ENCODE measurements at regions not wholly inside any gene's neighbourhood (a gene's known extent, or its start where the extent isn't known, plus 50 kb on each side); places are given as distances from the start of the nearest gene placed in this dataset.

- Mint-ChIP-seq H3K4me1 (no peaks in the 10 kb centered on the region), H3K9me3 (peaks cover 14% of the 10 kb centered on the region), H3K4me3 (no peak overlapping the region), H3K36me3 (no peaks in the 10 kb centered on the region), H3K27ac (no peak overlapping the region)
- DNase-seq (ENCODE audit: low spot score in 2 of 2) (no peak), ATAC-seq (no peak)
Observed at GRCh38 chr3:117404730-117405129, 695.2 kb downstream of the TUSC7 start.

DNA sequence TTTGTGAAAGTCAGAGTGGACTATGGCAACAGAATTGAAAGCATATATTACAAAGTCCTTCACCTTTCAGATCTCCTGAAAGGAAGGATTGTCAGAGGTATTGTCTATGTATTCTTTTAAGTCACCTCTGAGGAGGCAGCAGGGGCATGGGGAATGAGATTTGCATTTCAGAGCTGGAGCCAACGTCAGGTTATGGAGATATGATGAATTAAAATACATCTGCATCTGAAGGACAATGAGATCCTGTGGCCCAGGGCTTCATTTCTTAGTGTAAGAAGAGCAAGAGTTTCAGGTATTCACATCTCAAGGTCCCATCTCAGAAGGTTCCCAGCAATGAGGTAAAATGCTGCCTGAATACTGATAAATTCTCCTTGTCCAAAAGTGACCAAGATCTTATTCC lies 695.8 kb downstream of the TUSC7 start:
- Mint-ChIP-seq H3K4me1 (no peaks in the 10 kb centered on the region), H3K4me3 (no peak overlapping the region), H3K36me3 (no peaks in the 10 kb centered on the region), H3K27ac (no peak overlapping the region), H3K9me3 (peaks cover 11% of the 10 kb centered on the region)
- no peak for ATAC-seq
- DNase-seq (ENCODE audit: low spot score in 2 of 2) = no peak

- ATAC-seq (no peak), DNase-seq (ENCODE audit: low spot score in 2 of 2) (no peak)
- no peak overlapping the region for H3K4me3 Mint-ChIP-seq
- peaks cover 9% of the 10 kb centered on the region for H3K9me3 Mint-ChIP-seq
- no peaks in the 10 kb centered on the region for H3K4me1 Mint-ChIP-seq
- H3K27ac Mint-ChIP-seq = no peak overlapping the region
- no peaks in the 10 kb centered on the region for H3K36me3 Mint-ChIP-seq
Observed at GRCh38 chr3:117407317-117407716, 697.7 kb downstream of the TUSC7 start.

GRCh38 chr3:117408811-117409210 lies 699.2 kb downstream of the TUSC7 start:
- Mint-ChIP-seq H3K27ac (no peak overlapping the region), H3K4me3 (no peak overlapping the region), H3K9me3 (peaks cover 13% of the 10 kb centered on the region), H3K36me3 (no peaks in the 10 kb centered on the region), H3K4me1 (no peaks in the 10 kb centered on the region)
- no peak for ATAC-seq
- no peak for DNase-seq (ENCODE audit: low spot score in 2 of 2)

GRCh38 chr3:117409256-117409655 lies 699.7 kb downstream of the TUSC7 start:
- no peak for DNase-seq (ENCODE audit: low spot score in 2 of 2)
- no peaks in the 10 kb centered on the region for H3K36me3 Mint-ChIP-seq
- H3K4me3 Mint-ChIP-seq = no peak overlapping the region
- no peak overlapping the region for H3K27ac Mint-ChIP-seq
- no peak for ATAC-seq
- H3K4me1 Mint-ChIP-seq = no peaks in the 10 kb centered on the region
- peaks cover 13% of the 10 kb centered on the region for H3K9me3 Mint-ChIP-seq

DNA sequence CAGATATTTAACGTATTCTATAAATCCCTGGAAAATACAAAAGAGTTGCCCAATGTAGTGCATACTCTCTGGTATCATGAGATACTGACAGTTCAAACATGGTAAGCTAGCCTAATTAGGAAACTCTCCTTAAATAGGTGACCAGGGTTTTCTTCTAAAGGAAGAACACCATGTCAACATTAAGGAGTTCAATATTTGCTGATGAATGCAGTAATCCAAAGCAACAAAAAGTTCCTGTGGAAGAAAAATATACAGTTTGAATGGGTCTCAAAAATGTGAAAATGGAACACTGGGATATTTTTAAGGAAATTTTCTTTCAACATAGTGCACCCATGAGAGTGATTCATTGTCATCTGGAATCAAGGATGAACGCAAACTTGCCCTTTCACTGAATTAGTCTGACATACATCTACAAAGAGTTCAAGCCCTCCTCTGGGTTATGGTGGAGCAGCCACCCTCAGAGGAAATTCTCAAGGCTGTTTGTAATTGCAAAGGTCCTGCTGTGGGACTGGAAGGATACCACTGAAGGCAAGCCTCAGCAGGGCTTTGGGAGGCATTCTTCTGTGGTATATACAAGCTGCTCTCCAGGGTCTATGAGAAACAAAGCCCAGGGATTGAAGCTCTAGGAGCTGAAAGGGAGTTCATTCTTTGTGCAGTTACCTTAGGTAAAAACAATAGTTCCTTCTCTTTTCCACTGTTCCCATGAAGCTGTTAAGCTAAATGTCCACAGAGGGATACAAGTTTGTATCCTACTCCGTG lies 700.3 kb downstream of the TUSC7 start:
- Mint-ChIP-seq H3K36me3 (no peaks in the 10 kb centered on the region), H3K9me3 (peaks cover 13% of the 10 kb centered on the region), H3K4me1 (no peaks in the 10 kb centered on the region), H3K27ac (no peak overlapping the region), H3K4me3 (no peak overlapping the region)
- DNase-seq (ENCODE audit: low spot score in 2 of 2) = no peak
- no peak for ATAC-seq

DNA sequence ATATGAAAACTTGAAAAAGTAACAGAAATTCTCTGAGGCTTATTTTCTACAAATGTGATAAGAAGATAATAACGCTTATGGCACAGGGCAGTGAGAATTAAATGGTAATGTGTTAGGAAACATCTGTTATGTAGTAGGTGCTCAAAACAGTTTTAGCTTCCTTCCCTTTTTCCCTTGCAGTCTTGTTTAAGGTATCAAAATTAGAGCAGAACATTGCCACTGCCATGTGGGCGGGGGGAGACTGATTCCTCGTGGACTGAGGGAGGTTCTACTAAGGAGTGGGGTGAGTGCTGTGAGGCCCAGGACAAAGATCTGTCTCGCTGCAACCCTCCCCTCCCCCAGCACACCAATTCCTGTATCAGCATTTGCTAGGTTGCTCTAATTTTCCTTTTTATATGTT lies 702.4 kb downstream of the TUSC7 start:
- Mint-ChIP-seq H3K4me1 (no peaks in the 10 kb centered on the region), H3K4me3 (no peak overlapping the region), H3K9me3 (peaks cover 12% of the 10 kb centered on the region), H3K27ac (no peak overlapping the region), H3K36me3 (no peaks in the 10 kb centered on the region)
- ATAC-seq (no peak), DNase-seq (ENCODE audit: low spot score in 2 of 2) (no peak)

- no peaks in the 10 kb centered on the region for H3K4me1 Mint-ChIP-seq
- ATAC-seq (no peak), DNase-seq (ENCODE audit: low spot score in 2 of 2) (no peak)
- peaks cover 13% of the 10 kb centered on the region for H3K9me3 Mint-ChIP-seq
- H3K27ac Mint-ChIP-seq = no peak overlapping the region
- no peak overlapping the region for H3K4me3 Mint-ChIP-seq
- H3K36me3 Mint-ChIP-seq = no peaks in the 10 kb centered on the region
Observed at GRCh38 chr3:117417411-117417810, 707.8 kb downstream of the TUSC7 start.

DNA sequence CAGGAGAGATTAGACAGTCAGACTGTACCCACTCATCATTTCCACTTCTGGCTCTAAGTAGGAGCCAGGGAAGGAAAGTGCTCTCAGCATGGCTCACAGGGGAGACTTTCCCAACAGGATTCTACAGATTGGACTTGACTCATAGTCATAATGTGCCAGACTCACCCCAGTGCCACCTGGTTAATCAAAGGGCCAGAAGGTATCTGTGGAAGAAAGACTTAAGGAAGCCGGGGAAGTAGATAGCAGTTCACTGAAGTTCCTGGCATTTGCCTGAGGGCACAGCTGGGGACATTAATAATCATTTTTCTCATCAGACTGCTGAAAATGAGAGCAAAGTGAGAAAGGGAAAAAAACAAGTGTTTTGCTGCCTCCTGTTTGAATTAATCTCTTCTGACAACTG lies 717.5 kb downstream of the TUSC7 start:
- Mint-ChIP-seq H3K36me3 (no peaks in the 10 kb centered on the region), H3K27ac (no peak overlapping the region), H3K9me3 (peaks cover 11% of the 10 kb centered on the region), H3K4me3 (no peak overlapping the region), H3K4me1 (no peaks in the 10 kb centered on the region)
- ATAC-seq = no peak
- no peak for DNase-seq (ENCODE audit: low spot score in 2 of 2)

DNA sequence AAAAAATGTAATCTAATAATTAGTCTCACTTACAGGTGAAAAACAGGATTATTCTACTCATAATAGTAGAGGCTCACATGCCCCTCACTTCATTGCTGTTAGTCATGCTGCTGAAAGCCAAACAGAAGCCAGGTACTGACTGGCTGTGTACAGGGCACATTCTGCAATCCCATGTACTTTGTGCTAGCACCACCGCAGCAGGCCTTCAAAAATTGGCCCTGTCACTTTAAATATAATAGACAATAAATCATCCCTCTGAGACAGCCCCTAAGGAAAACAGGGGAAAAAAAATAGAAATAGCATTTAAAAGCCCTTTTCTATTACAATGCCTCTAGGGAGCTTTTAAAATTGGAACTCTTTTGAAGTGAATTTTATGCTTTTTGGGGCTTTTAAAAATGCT lies 723.8 kb downstream of the TUSC7 start:
- DNase-seq (ENCODE audit: low spot score in 2 of 2) (no peak), ATAC-seq (no peak)
- no peak overlapping the region for H3K4me3 Mint-ChIP-seq
- no peaks in the 10 kb centered on the region for H3K36me3 Mint-ChIP-seq
- peaks cover 20% of the 10 kb centered on the region for H3K9me3 Mint-ChIP-seq
- H3K27ac Mint-ChIP-seq = no peak overlapping the region
- H3K4me1 Mint-ChIP-seq = no peaks in the 10 kb centered on the region

- Mint-ChIP-seq H3K27ac (no peak overlapping the region), H3K4me1 (no peaks in the 10 kb centered on the region), H3K9me3 (peaks cover 21% of the 10 kb centered on the region), H3K4me3 (no peak overlapping the region), H3K36me3 (no peaks in the 10 kb centered on the region)
- DNase-seq (ENCODE audit: low spot score in 2 of 2) (no peak), ATAC-seq (no peak)
Observed at GRCh38 chr3:117434661-117435412, 725.3 kb downstream of the TUSC7 start.

DNA sequence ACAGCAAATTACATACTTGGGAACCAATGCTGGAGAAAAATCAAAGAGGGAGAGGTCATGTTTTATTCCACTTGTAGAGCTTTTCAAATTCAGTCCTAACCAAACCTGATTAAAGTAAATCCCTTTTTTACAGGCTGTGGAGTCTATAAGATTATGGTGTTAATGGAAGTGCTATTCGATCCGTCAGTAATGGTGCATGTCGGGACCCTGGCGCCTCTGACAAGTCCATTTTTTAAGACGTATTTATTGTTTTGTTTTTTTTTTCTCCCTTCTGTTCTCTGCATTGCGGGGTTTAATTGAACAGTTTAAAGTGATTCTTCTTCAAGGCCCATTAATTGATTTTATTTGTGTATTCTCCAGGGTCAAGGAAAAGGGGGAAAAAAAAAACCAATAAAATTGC lies 725.9 kb downstream of the TUSC7 start:
- Mint-ChIP-seq H3K4me1 (no peaks in the 10 kb centered on the region), H3K9me3 (peaks cover 21% of the 10 kb centered on the region), H3K27ac (no peak overlapping the region), H3K36me3 (no peaks in the 10 kb centered on the region), H3K4me3 (no peak overlapping the region)
- no peak for DNase-seq (ENCODE audit: low spot score in 2 of 2)
- ATAC-seq = no peak

GRCh38 chr3:117439812-117440211 lies 730.2 kb downstream of the TUSC7 start:
- Mint-ChIP-seq H3K27ac (no peak overlapping the region), H3K4me3 (no peak overlapping the region), H3K9me3 (peaks cover 26% of the 10 kb centered on the region), H3K36me3 (no peaks in the 10 kb centered on the region), H3K4me1 (no peaks in the 10 kb centered on the region)
- DNase-seq (ENCODE audit: low spot score in 2 of 2) (no peak), ATAC-seq (no peak)

DNA sequence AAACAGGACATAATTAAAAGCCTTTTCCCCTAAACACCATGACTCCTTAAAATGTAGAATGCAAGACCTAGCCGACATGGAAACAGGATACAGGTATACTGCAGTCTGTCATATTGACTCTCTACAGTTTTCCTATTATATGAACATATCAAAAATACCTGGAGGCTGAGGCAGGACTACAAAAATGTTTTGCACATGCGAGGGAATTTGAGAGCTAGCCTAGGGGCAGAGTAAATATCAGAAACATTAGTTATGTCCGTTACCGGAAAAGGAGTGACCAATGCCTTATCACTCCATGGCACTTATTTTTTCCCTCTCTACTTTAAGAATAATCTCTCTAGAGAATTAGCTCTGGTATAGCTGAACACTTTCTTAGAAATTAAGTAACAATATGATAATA lies 732.3 kb downstream of the TUSC7 start:
- H3K9me3 Mint-ChIP-seq = peaks cover 25% of the 10 kb centered on the region

GRCh38 chr3:117442566-117442965 lies 733.0 kb downstream of the TUSC7 start:
- DNase-seq (ENCODE audit: low spot score in 2 of 2) (no peak), ATAC-seq (no peak)
- Mint-ChIP-seq H3K9me3 (peaks cover 25% of the 10 kb centered on the region), H3K36me3 (no peaks in the 10 kb centered on the region), H3K4me1 (no peaks in the 10 kb centered on the region), H3K4me3 (no peak overlapping the region), H3K27ac (no peak overlapping the region)

More for the DNA sequence above, 732.3 kb downstream of the TUSC7 start:
- Mint-ChIP-seq H3K36me3 (no peaks in the 10 kb centered on the region), H3K4me3 (no peak overlapping the region), H3K27ac (no peak overlapping the region), H3K4me1 (no peaks in the 10 kb centered on the region)
- DNase-seq (ENCODE audit: low spot score in 2 of 2) (no peak), ATAC-seq (no peak)

DNA sequence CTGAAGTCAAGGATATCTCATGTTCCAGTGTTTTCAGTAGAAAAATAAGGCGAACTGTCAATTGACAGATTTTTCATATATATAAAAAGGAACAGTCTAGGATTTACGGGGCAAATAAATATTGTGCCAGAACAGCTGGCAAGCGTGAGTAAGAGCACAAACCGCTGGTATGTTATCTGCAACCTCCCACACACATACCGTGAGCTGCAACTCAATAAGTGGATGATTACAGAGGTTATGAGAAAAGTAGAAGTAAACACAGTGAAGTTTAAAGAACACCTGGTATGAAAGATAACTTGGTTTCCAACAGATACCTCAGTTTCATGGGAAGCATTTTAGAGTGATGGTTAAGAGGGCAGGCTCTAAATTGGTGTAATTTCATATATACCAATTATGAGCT lies 733.4 kb downstream of the TUSC7 start:
- ATAC-seq (no peak), DNase-seq (ENCODE audit: low spot score in 2 of 2) (no peak)
- Mint-ChIP-seq H3K27ac (no peak overlapping the region), H3K36me3 (no peaks in the 10 kb centered on the region), H3K4me1 (no peaks in the 10 kb centered on the region), H3K9me3 (peaks cover 25% of the 10 kb centered on the region), H3K4me3 (no peak overlapping the region)

All from stimulated activated effector memory CD8-positive, alpha-beta T cell treated with anti-CD3 and anti-CD28 coated beads, Interleukin-12 subunit alpha, Interleukin-12 subunit beta, amount 100 ng/mL, for 72 hours (primary cell).